Peyer's patch (tissue), 4 donors: ENCODE measurements at regions not wholly inside any gene's neighbourhood (a gene's known extent, or its start where the extent isn't known, plus 50 kb on each side); places are given as distances from the start of the nearest gene placed in this dataset.

Source experiments
- CTCF ChIP-seq, 6 experiments: fragments of 450-650 bp in 4 of 6; fragments of 200-600 bp in 2 of 6; sonication (generic) in 1 of 6; IDR thresholded peaks; one replicate each; pipeline ENCODE4 v1.5.1; 2017 to 2019; ENCODE audit warnings: antibody characterized with exemption in 6 of 6, mild to moderate bottlenecking in 3 of 6, moderate library complexity in 1 of 6
- POLR2A ChIP-seq, 2 donors: fragments of 450-650 bp; IDR thresholded peaks; one replicate each; pipeline ENCODE4 v1.5.1; 2017; ENCODE audit warnings: antibody characterized with exemption in 2 of 2, mild to moderate bottlenecking in 2 of 2, moderate library complexity in 2 of 2

GRCh38 chr5:169356811-169357210 is 55.9 kb upstream of the SLIT3 start:
- TF ChIP-seq CTCF (IDR thresholded peaks at IDR 0.05) (no peak), POLR2A (IDR thresholded peaks at IDR 0.05) (no peak)
